NCI-H2171 treated with DMSO at 0.1 percent for 48 hours (cell line): ENCODE measurements at regions not wholly inside any gene's neighbourhood (a gene's known extent, or its start where the extent isn't known, plus 50 kb on each side); places are given as distances from the start of the nearest gene placed in this dataset.
"Not testable (repeated sequence)": the region's sequence is repeated elsewhere in the genome, so short reads cannot be mapped to it uniquely, and the experiment has no call there.

Experiments used
- DNase-seq: peaks from one replicate; lab custom pipeline; 2025; lab: John Stamatoyannopoulos, UW

DNA sequence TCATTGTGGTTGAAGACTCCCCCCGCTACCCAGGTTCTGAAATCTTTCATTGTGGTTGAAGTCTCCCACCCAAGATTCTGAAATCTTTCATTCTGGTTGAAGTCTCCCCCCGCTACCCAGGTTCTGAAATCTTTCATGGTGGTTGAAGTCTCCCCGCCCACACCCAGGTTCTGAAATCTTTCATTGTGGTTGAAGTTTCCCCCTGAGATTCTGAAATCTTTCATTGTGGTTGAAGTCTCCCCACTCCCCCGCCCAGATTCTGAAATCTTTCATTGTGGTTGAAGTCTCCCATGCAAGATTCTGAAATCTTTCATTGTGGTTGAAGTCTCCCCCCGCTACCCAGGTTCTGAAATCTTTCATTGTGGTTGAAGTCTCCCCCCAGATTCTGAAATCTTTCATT is 916.0 kb downstream of the BRD1 start:
- DNase-seq, result not testable (repeated sequence)

DNA sequence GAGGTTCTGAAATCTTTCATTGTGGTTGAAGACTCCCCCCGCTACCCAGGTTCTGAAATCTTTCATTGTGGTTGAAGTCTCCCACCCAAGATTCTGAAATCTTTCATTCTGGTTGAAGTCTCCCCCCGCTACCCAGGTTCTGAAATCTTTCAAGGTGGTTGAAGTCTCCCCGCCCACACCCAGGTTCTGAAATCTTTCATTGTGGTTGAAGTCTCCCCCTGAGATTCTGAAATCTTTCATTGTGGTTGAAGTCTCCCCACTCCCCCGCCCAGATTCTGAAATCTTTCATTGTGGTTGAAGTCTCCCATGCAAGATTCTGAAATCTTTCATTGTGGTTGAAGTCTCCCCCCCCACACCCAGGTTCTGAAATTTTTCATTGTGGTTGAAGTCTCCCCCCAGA is 916.6 kb downstream of the BRD1 start:
- DNase-seq, result not testable (repeated sequence)

- DNase-seq, result no peak
Measured at GRCh38 chr22:48908547-48908946, 919.1 kb downstream of the BRD1 start.

DNA sequence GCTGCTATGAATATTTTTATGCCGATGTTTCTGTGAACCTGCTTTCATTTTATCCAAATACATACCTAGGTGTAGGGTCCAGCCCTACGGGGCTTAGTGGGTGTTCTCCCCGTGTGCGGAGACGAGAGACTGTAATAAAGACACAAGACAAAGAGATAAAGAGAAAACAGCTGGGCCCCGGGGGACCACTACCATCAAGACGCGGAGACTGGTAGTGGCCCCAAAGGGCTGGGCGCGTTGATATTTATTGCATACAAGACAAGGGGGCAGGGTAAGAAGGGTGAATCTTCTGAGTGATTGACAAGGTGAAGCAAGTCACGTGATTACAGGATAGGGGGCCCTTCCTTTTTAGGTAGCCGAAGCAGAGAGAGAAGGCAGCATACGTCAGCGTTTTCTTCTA is 920.1 kb downstream of the BRD1 start:
- no peak for DNase-seq

DNA sequence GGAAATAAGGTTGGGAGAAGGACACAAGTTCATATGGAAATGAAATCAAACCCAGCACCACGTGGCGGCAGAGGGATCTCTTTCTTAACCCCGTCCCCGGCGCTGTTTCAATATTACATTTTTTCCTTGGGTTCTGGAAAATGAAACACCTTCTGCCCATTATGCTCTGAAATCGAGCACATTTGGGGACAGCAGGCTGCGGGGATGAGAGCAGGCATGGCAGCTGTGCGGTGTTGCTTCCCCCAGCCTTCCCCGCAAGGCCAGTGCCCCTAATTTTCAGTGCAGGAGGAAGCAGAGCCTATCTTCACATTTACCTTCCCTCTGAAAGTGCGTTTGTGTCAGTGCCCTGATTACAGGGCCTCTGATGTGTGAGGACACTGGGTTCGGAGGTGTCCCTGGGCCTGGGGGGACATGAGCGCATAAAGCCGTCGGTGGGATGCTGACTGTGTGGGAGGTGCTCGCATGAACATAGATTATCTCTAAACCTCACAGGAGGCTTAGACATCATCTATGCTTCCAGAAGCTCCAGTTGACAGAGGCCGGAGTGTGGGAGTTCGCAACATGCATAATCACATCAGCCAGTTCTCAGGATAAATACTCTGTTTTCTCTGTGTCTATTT is 921.3 kb downstream of the BRD1 start:
- DNase-seq, result peak; percentile 14

GRCh38 chr22:48905206-48905975 is 922.3 kb downstream of the BRD1 start:
- DNase-seq, result no peak

DNA sequence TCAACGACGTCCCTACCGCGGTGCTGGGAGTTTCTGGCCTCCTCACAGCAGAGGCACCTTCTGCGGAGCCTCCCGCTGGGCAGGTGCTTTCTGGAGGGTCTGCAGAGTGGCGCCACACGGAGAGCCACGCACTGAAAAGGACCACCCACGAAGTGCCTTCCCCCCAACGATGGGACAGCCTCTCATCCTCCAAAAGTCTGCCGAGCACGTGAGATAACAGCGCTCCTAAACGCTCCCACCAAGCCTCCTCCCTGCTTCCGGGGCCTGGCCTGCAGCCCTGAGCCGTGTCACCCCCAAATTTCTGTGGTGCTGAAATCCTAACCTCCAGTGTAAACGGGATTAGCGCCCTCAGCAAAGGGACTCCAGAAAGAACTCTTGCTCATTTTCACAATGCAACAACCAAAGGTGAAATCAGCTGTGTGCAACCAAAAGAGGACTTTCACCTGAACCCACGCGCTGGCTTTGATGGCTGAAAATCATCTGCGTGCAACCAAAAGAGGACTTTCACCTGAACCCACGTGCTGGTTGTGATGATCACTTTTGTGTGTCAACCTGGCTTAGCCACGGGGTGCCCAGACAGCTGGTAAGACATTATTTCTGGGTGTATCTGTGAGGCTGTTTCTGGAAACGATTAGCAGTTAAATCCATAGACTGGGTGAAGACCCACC is 924.6 kb downstream of the BRD1 start:
- DNase-seq, result no peak

DNA sequence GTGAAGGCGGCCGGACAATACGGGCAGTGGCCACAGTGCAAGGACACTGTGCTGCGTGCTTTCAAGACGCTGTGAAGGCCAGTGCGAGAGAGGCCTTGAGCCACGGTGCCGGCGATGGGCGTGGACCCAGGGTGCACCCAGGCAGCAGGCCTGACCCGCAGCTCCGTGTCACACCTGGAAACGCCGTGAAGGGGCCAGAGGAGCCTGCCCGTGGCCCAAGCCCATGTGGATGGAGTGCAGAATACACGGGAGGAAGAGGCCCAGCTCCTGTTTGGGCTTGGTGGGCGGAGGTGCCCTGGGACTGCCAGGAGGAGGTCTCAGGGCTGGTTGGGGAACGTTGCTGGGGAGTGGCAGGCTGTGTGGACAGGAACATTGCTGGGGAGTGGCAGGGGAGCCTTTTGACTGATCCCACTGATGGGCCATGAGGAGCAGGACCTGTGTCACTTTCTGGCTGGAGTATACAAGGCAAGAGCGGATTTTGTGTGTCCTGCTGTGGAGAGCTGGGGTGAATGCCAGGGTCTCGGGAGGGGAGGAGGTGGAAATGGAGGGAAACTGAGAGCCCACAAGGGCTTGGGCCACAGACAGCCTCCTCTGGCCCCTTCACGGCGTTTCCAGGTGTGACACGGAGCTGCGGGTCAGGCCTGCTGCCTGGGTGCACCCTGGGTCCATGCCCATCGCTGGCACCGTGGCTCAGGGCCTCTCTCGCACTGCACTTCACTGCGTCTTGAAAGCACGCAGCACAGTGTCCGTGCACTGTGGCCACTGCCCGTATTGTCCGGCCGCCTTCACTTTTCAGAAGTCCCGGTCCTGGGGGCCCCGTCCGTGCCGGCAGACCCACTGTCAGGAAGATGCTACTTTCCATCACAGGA is 925.4 kb downstream of the BRD1 start:
- no peak for DNase-seq

DNA sequence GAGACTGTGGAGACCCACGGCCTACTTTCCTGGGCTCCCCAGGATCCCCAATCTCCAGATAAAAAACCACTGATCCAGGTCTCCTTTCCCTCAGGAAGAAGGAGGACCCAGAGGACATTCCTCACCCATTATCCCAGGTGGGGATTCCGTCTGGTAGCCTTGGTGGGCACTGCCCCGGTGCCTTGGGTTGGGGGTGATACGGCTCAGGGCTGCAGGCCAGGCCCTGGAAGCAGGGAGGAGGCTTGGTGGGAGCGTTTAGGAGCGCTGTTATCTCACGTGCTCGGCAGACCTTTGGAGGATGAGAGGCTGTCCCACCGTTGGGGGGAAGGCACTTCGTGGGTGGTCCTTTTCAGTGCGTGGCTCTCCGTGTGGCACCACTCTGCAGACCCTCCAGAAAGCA is 926.3 kb downstream of the BRD1 start:
- no peak for DNase-seq

DNA sequence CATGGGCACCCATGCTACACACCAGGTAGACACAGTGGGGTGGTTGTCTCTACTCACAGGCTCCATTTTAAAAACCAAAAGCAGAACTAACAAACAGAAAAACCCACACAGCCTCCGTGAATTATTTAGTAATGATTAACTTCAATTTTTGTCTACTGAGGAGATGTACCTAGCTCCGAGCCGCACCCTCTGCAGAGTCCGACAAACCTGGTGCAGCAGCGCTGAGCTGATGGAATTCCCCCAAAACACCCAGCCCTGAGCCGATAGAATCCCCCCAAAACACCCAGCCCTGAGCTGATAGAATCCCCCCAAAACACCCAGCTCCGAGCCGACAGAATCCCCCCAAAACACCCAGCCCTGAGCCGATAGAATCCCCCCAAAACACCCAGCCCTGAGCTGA is 927.0 kb downstream of the BRD1 start:
- no peak for DNase-seq

- no peak for DNase-seq
Measured at GRCh38 chr22:48900327-48900597, 927.4 kb downstream of the BRD1 start.

GRCh38 chr22:48899523-48900326 is 927.9 kb downstream of the BRD1 start:
- DNase-seq, result no peak

DNA sequence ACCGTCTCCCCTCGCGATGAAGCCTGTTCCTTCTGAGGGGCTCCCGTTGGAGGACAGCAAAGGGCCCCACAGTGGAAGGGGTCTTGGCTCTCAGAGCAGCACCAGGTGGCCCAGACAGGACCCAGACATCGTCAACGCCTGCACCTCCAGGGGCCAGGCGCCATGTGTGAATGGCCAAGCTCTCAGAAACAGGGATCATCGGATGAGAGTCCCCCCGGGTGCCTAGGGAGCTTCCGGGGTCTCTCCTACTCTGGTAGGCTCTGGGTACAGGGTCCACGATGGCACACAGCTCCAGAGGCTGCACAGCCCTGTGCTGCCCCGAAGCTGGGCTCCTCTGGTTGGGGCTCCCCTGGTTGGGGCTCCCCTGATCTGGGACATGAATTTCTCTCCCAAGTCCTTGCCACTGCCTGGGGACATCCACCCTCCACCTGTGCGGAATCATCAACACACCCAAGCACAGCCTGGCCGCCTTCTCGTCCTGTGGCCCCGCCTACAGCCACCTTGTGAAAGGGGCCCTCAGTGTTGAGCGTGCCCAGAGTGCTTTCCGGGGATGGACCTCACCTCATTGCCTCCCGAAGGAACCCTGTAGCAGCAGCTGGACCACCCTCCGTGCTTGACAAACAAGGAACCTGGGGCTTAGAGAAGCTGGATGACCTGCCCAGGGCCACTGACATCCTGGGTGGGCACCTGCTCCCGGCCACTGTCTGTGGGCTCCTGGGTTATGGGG is 929.0 kb downstream of the BRD1 start:
- DNase-seq, result no peak

DNA sequence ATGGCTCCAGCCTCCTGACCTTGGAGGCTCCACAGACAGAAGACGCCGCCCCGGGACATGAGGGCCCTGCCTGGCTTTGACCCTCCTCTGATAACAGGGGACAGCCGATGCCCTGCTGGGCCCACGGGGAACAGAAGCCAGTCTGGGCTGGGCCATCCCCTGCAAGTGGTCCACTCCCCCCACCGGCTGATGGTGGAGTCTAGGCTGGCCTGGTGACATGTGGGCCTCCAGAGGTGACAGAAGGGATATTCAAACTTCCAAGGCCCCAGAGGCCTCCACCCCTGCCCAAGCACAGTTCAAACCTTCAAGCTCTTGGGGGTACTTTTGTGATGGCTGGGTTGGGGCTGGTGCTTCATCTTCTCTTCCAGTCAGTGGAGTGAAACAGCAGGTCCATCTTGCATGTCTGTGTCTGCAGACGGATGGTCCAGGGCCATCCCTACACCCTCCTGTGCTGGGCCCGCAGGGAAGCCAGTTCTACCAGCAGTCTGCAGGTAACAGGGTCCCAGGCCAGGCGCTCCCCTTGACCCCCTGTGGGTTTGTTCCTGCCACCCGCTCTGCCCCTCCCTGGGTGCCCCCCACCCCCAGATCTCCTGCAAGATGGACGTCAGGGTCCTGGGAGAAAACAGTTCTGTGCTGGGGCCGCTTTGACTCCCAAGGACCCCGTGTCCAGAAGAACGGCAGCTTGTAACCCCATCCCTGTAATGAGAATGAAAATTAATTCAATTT is 929.9 kb downstream of the BRD1 start:
- no peak for DNase-seq

GRCh38 chr22:48896766-48897644 is 930.7 kb downstream of the BRD1 start:
- DNase-seq, result no peak

DNA sequence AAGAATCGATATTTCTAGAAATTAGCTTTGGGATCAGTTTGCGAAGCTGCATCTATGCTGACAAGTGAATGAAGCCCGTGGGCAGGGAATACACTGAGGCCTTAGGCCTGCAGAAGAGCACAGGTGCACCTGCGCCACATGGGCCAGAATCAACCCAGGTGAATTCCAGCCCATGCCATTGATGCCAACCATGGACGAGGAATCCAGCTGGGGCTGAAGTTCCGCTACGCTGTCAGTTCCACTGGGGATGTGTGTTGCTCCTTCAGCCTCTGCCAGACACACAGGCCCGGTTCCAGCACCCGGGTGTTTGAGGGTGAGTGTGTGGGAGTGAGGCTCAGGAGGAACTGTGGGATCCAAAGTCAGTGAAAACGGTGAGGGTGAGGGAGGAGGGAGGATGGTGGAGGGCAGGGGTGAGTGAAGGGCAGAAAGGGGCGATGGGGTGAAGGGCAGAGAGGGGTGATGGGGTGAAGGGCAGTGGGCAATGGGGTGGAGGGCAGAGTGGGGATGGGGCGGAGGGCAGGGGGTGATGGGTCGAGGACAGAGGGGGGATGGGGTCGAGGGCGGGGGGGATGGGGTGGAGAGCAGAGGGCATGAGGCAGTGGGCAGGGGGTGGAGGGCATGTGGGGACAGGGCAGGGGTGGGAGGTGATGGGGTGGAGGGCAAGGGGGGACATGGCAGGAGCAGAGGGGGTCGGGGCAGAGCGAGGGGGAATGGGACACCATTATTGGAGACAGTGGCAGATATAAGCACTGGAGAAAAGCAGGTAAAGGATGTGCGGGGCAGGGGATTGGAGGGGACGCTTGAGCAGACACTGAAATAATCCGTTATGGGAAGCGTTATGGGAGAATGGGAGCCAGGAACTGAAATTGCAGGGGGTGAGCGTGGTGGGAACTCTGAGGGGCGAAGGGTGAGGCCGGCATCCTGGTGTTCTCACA is 931.6 kb downstream of the BRD1 start:
- no peak for DNase-seq

GRCh38 chr22:48895336-48895735 is 932.3 kb downstream of the BRD1 start:
- DNase-seq, result no peak

DNA sequence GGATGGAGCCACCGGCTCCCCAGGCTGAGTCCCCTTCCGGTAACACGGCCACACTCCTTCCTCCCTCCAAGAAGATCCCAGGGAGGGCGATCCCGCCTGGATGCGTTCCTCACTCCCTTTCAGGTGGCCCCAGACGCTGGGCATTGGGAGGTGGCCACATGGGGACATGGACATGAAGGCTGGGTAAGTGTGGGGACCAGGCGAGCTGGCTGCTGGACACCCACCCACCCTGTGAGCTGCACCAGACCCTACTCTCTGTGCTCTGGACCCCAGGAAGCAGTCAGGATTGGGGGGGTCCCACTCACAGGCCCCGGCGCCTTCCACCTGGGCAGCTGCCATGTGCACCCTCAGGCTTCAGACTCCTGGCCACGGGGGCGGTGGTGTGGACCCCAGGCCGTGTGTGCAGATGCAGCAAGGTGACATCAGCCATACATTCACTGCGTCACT is 932.8 kb downstream of the BRD1 start:
- DNase-seq, result no peak
